ENCODE measurements at regions not wholly inside any gene's neighbourhood (a gene's known extent, or its start where the extent isn't known, plus 50 kb on each side); places are given as distances from the start of the nearest gene placed in this dataset.

DNA sequence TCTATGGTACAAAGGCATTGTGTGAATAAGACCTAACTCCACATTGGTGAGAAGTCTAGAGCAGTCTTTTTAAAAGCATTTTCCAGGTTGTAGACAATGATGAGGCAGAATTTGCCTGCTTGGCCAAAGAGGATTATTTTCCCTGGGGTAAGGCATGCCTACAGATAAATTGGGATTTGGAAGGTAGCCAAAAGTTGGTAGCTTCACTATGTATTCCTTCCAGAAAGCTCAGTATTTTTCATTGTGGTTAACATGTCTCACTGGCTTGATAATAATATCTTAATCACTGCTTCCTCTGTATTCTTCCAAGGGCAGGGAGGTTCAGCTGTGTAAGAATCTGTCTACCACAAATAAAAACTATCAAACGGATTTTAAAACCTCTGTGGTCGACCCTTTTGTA, 590.8 kb upstream of the PRMT6 start:
- Mint-ChIP-seq H3K27me3 (no peaks in the 10 kb centered on the region), H3K27ac (no peak overlapping the region), H3K36me3 (no peaks in the 10 kb centered on the region), H3K4me3 (no peak overlapping the region), H3K4me1 (no peaks in the 10 kb centered on the region), H3K9me3 (peaks cover 12 to 26% of the 10 kb centered on the region in 2 donors)
- DNase-seq = no peak
- no peak for ATAC-seq (replicated peaks)

DNA sequence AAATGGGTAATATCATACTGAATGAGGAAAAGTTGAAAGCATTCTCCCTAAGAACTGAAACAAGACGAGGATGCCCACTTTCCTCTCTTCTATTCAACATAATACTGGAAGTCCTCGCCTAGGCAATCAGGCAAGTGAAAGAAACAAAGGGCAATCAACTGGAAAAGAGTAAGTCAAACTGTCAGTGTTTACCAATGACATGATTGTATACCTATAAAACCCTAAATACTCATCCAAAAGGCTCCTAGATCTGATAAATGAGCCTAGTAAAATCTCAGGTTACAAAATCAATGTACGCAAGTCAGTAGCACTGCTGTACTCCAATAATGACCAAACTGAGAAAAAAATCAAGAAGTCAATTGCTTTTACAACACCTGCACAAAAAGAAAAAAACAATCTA, 575.8 kb upstream of the PRMT6 start:
- Mint-ChIP-seq H3K27ac (no peak overlapping the region), H3K9me3 (peaks cover 13 to 17% of the 10 kb centered on the region in 2 donors), H3K4me3 (no peak overlapping the region), H3K36me3 (peaks cover 0 to 4% of the 10 kb centered on the region in 2 donors), H3K4me1 (no peaks in the 10 kb centered on the region), H3K27me3 (no peaks in the 10 kb centered on the region)
- no peak for ATAC-seq (replicated peaks)
- no peak for DNase-seq

DNA sequence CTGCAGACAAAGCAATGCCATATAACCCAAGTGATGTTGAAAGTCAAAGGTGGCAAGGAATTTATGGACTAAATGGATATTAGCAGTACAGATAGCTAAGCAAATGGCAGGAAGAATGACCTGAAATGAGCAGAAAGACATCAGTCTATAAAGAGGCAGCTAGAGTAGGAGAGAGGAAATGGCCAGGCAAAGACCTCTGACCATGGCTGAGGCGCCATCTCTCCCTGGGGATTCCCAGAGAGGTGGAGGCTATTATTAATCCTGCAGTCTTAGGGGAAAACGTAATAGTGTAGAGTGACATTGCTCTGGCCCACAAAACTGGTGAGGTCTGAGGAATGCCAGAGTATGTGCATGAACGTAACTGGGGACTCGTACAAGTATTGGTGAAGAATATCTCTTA, 563.6 kb upstream of the PRMT6 start:
- ATAC-seq (replicated peaks) = no peak

DNA sequence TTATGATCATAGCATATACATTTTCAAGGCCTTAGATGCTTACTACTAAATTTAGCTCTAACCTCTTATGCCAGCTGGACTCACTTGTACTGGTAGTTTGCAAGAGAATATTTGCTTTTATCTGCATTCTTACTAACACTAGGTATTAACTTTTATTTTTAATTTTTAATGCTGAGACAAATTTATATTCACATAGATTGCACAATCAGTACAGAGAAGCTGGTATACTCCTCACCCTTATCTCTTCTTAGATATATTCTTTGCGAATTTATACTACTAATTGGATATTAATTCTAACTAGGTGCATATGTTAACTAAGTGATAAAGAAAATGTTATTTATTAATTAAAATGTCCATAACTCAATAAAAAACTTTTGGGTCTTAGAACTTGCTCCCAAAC, 561.8 kb upstream of the PRMT6 start:
- Mint-ChIP-seq H3K9me3 (no peaks in the 10 kb centered on the region), H3K4me3 (no peak overlapping the region), H3K27ac (no peak overlapping the region), H3K36me3 (no peaks in the 10 kb centered on the region), H3K27me3 (no peaks in the 10 kb centered on the region), H3K4me1 (no peaks in the 10 kb centered on the region)
- DNase-seq (no peak), ATAC-seq (replicated peaks) (no peak)

More for the DNA sequence above, 563.6 kb upstream of the PRMT6 start:
- Mint-ChIP-seq H3K4me1 (no peaks in the 10 kb centered on the region), H3K27me3 (no peaks in the 10 kb centered on the region), H3K27ac (no peak overlapping the region), H3K4me3 (no peak overlapping the region), H3K9me3 (peaks cover 0 to 2% of the 10 kb centered on the region in 2 donors), H3K36me3 (no peaks in the 10 kb centered on the region)
- no peak for DNase-seq

DNA sequence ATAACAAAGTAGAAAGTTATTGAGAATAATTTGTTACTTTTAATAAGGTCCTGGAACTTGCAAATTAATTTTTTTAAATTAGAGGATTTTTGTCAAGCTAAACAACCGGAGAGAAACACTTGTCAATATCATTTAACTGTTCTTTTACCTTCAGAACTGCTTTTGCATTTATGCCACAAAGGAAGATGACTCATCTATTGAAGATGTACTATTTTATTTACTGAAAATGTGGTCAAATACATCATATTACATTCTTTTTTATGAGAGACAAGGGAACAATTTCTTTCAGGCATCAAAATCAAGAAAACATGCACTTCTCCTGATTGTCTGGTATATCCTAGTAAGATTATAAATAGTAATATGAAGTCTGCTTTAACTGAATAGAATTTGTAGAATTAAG, 558.2 kb upstream of the PRMT6 start:
- no peaks in the 10 kb centered on the region for H3K27me3 Mint-ChIP-seq
- DNase-seq (no peak), ATAC-seq (replicated peaks) (no peak)
- H3K4me1 Mint-ChIP-seq = no peaks in the 10 kb centered on the region
- no peak overlapping the region for H3K4me3 Mint-ChIP-seq
- H3K36me3 Mint-ChIP-seq = no peaks in the 10 kb centered on the region
- no peak overlapping the region for H3K27ac Mint-ChIP-seq
- no peaks in the 10 kb centered on the region for H3K9me3 Mint-ChIP-seq

DNA sequence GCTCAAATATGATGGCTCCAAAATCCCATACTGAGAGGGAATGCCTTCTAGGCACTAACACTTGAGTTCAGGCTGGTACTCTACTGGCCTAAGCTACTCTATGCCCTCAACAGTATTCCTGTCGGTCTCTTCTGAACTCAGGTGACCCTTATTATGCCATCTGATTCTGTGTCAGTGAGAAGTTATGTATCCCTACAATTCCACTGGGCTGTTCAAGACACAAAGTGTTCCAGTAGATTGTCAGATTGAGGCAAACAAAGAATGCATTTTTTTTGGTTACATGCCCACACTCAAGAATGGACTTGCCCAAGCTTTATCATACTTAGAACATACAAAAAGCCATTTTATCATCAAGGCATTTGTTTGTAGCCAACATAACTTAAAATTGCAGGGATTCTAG, 553.8 kb upstream of the PRMT6 start:
- H3K27ac Mint-ChIP-seq = no peak overlapping the region
- no peaks in the 10 kb centered on the region for H3K36me3 Mint-ChIP-seq
- H3K27me3 Mint-ChIP-seq = no peaks in the 10 kb centered on the region
- no peaks in the 10 kb centered on the region for H3K9me3 Mint-ChIP-seq
- DNase-seq = no peak
- H3K4me1 Mint-ChIP-seq = no peaks in the 10 kb centered on the region
- no peak for ATAC-seq (replicated peaks)
- H3K4me3 Mint-ChIP-seq = no peak overlapping the region

DNA sequence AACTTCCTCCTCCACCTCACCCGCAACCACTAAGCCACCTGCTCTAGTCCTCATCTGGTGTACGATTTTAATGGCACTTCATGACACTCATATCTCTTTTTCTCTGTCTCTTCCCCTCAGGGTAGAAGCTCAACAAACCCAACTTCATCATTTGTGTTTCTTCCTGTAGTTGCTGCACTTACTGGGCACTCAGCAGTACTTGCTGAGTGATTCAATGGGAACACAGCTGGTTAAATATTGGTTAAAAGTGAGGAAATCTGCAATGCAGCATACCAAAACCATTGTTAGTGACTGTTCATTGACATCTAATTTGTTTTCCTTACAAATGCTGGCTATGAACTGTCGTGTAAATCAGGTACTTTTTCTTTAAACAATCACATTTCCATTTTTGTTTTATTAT, 541.1 kb upstream of the PRMT6 start:
- Mint-ChIP-seq H3K4me3 (no peak overlapping the region), H3K27me3 (no peaks in the 10 kb centered on the region), H3K36me3 (no peaks in the 10 kb centered on the region), H3K9me3 (no peaks in the 10 kb centered on the region), H3K4me1 (no peaks in the 10 kb centered on the region), H3K27ac (no peak overlapping the region)
- no peak for ATAC-seq (replicated peaks)
- no peak for DNase-seq

DNA sequence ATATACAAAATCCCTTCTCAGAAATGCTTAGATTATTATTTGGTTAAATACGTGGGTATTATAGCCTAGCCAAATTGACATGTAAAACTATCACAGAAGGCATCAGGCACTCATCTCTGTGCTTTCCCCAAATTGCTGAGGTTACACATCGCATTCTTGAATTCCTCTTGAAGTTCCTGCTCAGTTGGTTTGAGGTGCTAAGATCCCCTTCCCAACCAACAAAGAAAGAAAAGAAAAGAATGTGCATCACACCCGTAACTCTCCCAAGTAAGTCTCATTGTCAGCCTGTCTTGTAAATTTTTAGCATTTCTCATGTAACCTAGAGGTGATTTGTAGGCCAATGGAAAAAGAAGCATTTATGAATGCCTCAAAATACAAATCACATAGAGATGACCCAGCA, 539.2 kb upstream of the PRMT6 start:
- DNase-seq (no peak), ATAC-seq (replicated peaks) (no peak)
- Mint-ChIP-seq H3K27me3 (no peaks in the 10 kb centered on the region), H3K4me1 (no peaks in the 10 kb centered on the region), H3K4me3 (no peak overlapping the region), H3K36me3 (no peaks in the 10 kb centered on the region), H3K27ac (no peak overlapping the region), H3K9me3 (no peaks in the 10 kb centered on the region)

DNA sequence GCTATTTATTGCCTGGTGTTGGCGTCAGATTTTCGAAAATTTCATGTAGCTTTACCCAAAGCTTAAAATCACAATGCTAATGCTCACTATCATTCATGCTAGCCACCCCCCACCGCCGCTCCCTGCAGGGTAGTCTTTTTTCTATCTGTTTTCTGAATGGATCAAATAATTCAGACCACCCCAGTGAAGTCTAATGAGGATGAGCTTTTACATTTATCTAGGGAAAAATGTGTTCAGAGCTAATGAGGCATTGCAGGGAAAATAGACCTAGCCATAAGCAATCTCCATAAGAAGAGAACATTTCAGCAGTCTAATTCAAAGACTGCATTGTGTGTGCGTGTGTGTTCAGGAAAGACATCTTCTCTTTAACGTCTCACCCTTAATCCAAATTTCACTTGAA, 533.0 kb upstream of the PRMT6 start:
- Mint-ChIP-seq H3K27me3 (no peaks in the 10 kb centered on the region), H3K9me3 (no peaks in the 10 kb centered on the region), H3K27ac (no peak overlapping the region), H3K4me1 (no peaks in the 10 kb centered on the region), H3K4me3 (no peak overlapping the region), H3K36me3 (no peaks in the 10 kb centered on the region)
- DNase-seq (no peak), ATAC-seq (replicated peaks) (no peak)

DNA sequence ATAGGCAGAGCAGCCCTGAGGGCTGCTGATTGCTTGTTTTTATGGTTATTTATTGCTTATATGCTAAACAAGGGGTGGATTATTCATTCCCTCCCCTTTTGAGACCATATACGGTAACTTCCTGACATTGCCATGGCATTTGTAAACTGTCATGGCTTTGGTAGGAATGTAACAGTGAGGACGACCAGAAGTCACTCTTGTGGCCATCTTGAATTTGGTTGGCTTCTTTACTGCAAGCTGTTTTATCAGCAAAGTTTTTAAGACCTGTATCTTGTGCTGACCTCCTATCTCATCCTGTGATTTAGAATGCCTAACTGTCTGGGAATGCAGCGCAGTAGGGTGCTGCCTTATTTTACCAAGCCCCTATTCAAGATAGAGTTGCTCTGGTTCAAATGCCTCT, 531.8 kb upstream of the PRMT6 start:
- Mint-ChIP-seq H3K9me3 (no peaks in the 10 kb centered on the region), H3K36me3 (no peaks in the 10 kb centered on the region), H3K27ac (no peak overlapping the region), H3K4me3 (no peak overlapping the region), H3K27me3 (no peaks in the 10 kb centered on the region), H3K4me1 (no peaks in the 10 kb centered on the region)
- DNase-seq (no peak), ATAC-seq (replicated peaks) (no peak)

DNA sequence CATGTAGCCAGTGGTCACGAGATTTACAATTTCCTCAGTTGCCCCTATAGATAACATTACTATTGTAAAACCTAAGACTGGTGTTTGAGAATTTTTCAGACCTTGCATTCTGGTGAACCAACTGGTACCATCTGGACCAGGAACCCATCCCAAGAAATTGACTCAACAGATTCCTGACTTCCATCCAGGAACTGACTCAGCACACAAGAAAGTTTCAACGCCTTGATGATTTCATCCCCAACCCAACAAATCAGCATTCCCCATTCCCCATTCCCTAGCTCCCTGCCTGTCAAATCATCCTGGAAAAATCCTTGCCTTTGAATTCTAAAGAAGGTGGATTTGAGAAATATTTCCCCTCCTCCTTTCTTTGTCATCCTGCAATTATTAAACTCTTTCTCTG, 529.8 kb upstream of the PRMT6 start:
- H3K4me1 Mint-ChIP-seq = no peaks in the 10 kb centered on the region
- no peak overlapping the region for H3K4me3 Mint-ChIP-seq
- no peaks in the 10 kb centered on the region for H3K36me3 Mint-ChIP-seq
- no peak for ATAC-seq (replicated peaks)
- peaks cover 0 to 6% of the 10 kb centered on the region in 2 donors for H3K9me3 Mint-ChIP-seq
- DNase-seq = no peak
- H3K27me3 Mint-ChIP-seq = no peaks in the 10 kb centered on the region
- H3K27ac Mint-ChIP-seq = no peak overlapping the region

DNA sequence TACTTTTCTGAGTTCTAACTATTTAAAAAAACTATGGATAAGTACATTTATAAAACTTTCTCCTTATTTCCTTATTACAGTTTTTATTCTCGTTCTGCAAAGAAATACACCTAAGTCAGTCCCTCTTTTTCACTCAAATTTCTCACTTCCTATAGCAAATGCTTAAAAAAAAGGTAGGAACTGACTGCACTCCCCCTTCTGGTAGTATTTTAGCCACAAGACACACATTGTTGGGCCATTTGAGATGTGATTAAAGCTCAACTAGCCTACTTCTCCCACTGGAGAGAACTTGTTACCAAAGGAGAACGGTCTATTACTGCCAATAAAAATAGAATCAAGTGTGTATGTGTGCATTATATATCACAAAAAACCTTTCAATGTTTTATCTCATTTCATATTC, 521.9 kb upstream of the PRMT6 start:
- Mint-ChIP-seq H3K27ac (no peak overlapping the region), H3K4me3 (no peak overlapping the region), H3K27me3 (no peaks in the 10 kb centered on the region), H3K9me3 (peaks cover 4 to 10% of the 10 kb centered on the region in 2 donors), H3K36me3 (no peaks in the 10 kb centered on the region), H3K4me1 (no peaks in the 10 kb centered on the region)
- ATAC-seq (replicated peaks) (no peak), DNase-seq (no peak)

DNA sequence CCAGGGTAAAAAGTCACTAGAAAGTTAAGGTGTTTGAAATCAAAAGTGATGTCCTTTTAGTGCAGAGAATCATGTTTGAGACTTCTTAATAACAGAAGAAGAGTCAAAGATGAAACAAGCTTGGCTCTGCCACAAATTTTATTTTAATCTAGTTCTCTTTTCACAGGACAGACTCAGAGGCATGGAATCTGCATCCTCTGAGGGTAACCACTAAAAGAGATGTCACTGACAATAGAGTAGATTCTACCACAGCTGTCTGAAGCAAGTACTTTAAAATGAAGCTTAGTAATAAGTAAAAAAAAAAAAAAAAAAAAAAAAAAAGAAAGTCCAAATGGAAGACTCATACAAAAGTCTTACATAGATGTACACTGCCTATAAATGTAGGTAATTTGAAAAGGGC, 519.7 kb upstream of the PRMT6 start:
- Mint-ChIP-seq H3K4me3 (no peak overlapping the region), H3K9me3 (peaks cover 3 to 10% of the 10 kb centered on the region in 2 donors), H3K27me3 (no peaks in the 10 kb centered on the region), H3K27ac (no peak overlapping the region), H3K4me1 (no peaks in the 10 kb centered on the region), H3K36me3 (no peaks in the 10 kb centered on the region)
- ATAC-seq (replicated peaks) (no peak), DNase-seq (no peak)

DNA sequence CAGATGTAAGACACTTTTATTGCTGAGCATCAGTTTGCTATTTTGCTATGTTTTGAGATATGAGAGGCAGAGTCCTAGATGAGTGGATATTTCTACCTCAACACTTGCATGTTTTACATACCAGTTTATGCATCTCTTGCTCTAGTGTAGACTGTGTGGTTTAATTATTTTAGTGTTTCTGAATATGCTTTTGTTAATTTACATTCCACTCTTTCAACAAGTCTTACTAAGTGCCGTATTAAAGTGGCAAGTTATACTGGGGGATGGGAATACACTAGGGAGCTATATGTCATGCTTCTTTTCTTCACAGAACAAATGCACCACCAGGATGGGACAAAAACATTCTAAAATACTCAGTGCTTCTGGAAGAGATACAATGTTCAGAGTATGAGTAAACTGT, 507.7 kb upstream of the PRMT6 start:
- Mint-ChIP-seq H3K27ac (no peak overlapping the region), H3K4me1 (no peaks in the 10 kb centered on the region), H3K4me3 (no peak overlapping the region), H3K36me3 (no peaks in the 10 kb centered on the region), H3K9me3 (no peaks in the 10 kb centered on the region), H3K27me3 (no peaks in the 10 kb centered on the region)
- ATAC-seq (replicated peaks) (no peak), DNase-seq (no peak)

DNA sequence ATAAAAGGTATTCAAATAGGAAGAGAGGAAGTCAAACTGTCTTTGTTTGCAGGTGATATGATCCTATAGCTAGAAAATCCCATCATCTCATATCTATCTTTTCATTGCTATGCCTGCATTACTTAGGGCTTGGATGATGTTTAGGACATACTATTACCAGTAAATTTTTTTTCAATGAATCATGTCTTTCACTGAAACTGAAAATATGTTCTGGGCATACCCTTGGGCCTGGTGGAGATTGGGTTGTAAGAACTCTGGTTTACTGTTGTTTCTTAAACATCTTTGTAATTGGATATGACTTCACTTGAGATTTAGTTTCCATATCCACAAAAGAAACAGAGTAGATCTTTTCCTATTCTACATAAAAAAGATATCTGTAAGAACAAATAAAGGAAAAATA, 502.2 kb upstream of the PRMT6 start:
- H3K9me3 Mint-ChIP-seq = peaks cover 0 to 3% of the 10 kb centered on the region in 2 donors
- no peak overlapping the region for H3K4me3 Mint-ChIP-seq
- no peaks in the 10 kb centered on the region for H3K4me1 Mint-ChIP-seq
- DNase-seq = no peak
- no peaks in the 10 kb centered on the region for H3K27me3 Mint-ChIP-seq
- no peaks in the 10 kb centered on the region for H3K36me3 Mint-ChIP-seq
- H3K27ac Mint-ChIP-seq = no peak overlapping the region
- ATAC-seq (replicated peaks) = no peak

DNA sequence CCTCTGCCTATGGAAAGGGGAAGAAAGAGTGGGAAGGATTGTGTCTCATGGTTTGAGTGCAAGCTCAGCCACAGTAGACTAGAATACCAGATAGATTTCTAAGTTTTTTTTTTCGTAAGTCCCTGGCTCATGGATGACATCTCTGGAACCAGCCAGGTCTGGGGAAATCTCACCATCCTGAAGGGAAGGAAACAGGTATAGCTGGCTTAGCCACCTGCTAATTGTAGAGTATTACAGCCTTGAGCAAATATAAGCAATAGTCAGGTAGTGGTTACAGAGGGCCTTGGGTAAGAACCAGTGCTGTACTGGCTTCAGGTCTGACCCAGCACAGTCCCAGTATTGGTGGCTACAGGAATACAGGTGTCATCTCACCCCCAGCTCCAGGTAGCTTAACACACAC, 500.9 kb upstream of the PRMT6 start:
- ATAC-seq (replicated peaks) (no peak), DNase-seq (no peak)
- Mint-ChIP-seq H3K4me3 (no peak overlapping the region), H3K9me3 (peaks cover 0 to 3% of the 10 kb centered on the region in 2 donors), H3K36me3 (no peaks in the 10 kb centered on the region), H3K27ac (no peak overlapping the region), H3K4me1 (no peaks in the 10 kb centered on the region), H3K27me3 (no peaks in the 10 kb centered on the region)

All from stimulated activated naive B cell treated with anti-CD40 and anti-IgM and Interleukin-4, amounts not matched to agents 10 μg/mL and 1 μg/mL and 100 μg/mL, for 72 hours (primary cell).